ENCODE measurements at regions not wholly inside any gene's neighbourhood (a gene's known extent, or its start where the extent isn't known, plus 50 kb on each side); places are given as distances from the start of the nearest gene placed in this dataset.

- Histone ChIP-seq H3K9me3 (replicated peaks; ENCODE audit: low read length) (no peaks in the 10 kb centered on the region), H3K4me2 (ENCODE audit: low read length) (peak overlapping the region; percentile 35), H3K36me3 (ENCODE audit: insufficient read depth, low read length) (no peaks in the 10 kb centered on the region), H3K27me3 (ENCODE audit: control insufficient read depth, insufficient read depth, low read length) (peaks cover 7% of the 10 kb centered on the region), H3K4me3 (ENCODE audit: low read length) (no peak overlapping the region), H3K4me1 (ENCODE audit: control insufficient read depth, insufficient read depth, low read length) (no peaks in the 10 kb centered on the region), H3K9ac (ENCODE audit: low read depth, low read length) (no peak overlapping the region)
Observed at GRCh38 chr10:118459642-118460193, 117.6 kb upstream of the FAM204A start.

GRCh38 chr10:118458957-118459641 lies 117.0 kb upstream of the FAM204A start:
- peak overlapping the region; percentile 35 for H3K4me2 ChIP-seq (ENCODE audit: low read length)
- no peak overlapping the region for H3K4me3 ChIP-seq (ENCODE audit: low read length)
- no peaks in the 10 kb centered on the region for H3K9me3 ChIP-seq (replicated peaks; ENCODE audit: low read length)
- no peaks in the 10 kb centered on the region for H3K4me1 ChIP-seq (ENCODE audit: control insufficient read depth, insufficient read depth, low read length)
- H3K9ac ChIP-seq (ENCODE audit: low read depth, low read length): no peak overlapping the region
- peaks cover 7% of the 10 kb centered on the region for H3K27me3 ChIP-seq (ENCODE audit: control insufficient read depth, insufficient read depth, low read length)
- no peaks in the 10 kb centered on the region for H3K36me3 ChIP-seq (ENCODE audit: insufficient read depth, low read length)

- Histone ChIP-seq H3K9ac (ENCODE audit: low read depth, low read length) (no peak overlapping the region), H3K4me1 (ENCODE audit: control insufficient read depth, insufficient read depth, low read length) (no peaks in the 10 kb centered on the region), H3K27me3 (ENCODE audit: control insufficient read depth, insufficient read depth, low read length) (peaks cover 7% of the 10 kb centered on the region), H3K36me3 (ENCODE audit: insufficient read depth, low read length) (no peaks in the 10 kb centered on the region), H3K9me3 (replicated peaks; ENCODE audit: low read length) (no peaks in the 10 kb centered on the region), H3K4me3 (ENCODE audit: low read length) (no peak overlapping the region), H3K4me2 (ENCODE audit: low read length) (no peak overlapping the region)
Observed at GRCh38 chr10:118457824-118458428, 115.8 kb upstream of the FAM204A start.

GRCh38 chr10:118455181-118455695 lies 113.1 kb upstream of the FAM204A start:
- Histone ChIP-seq H3K4me1 (ENCODE audit: control insufficient read depth, insufficient read depth, low read length) (no peaks in the 10 kb centered on the region), H3K9me3 (replicated peaks; ENCODE audit: low read length) (no peaks in the 10 kb centered on the region), H3K36me3 (ENCODE audit: insufficient read depth, low read length) (no peaks in the 10 kb centered on the region), H3K27me3 (ENCODE audit: control insufficient read depth, insufficient read depth, low read length) (no peaks in the 10 kb centered on the region), H3K4me2 (ENCODE audit: low read length) (no peak overlapping the region), H3K9ac (ENCODE audit: low read depth, low read length) (no peak overlapping the region), H3K4me3 (ENCODE audit: low read length) (no peak overlapping the region)

GRCh38 chr10:118454211-118454610 lies 112.1 kb upstream of the FAM204A start:
- Histone ChIP-seq H3K27me3 (ENCODE audit: control insufficient read depth, insufficient read depth, low read length) (no peaks in the 10 kb centered on the region), H3K4me2 (ENCODE audit: low read length) (no peak overlapping the region), H3K36me3 (ENCODE audit: insufficient read depth, low read length) (no peaks in the 10 kb centered on the region), H3K9ac (ENCODE audit: low read depth, low read length) (no peak overlapping the region), H3K9me3 (replicated peaks; ENCODE audit: low read length) (no peaks in the 10 kb centered on the region), H3K4me3 (ENCODE audit: low read length) (no peak overlapping the region), H3K4me1 (ENCODE audit: control insufficient read depth, insufficient read depth, low read length) (no peaks in the 10 kb centered on the region)

GRCh38 chr10:118452098-118452497 lies 110.0 kb upstream of the FAM204A start:
- Histone ChIP-seq H3K4me1 (ENCODE audit: control insufficient read depth, insufficient read depth, low read length) (no peaks in the 10 kb centered on the region), H3K36me3 (ENCODE audit: insufficient read depth, low read length) (no peaks in the 10 kb centered on the region)

GRCh38 chr10:118449521-118449920 lies 107.4 kb upstream of the FAM204A start:
- H3K4me2 ChIP-seq (ENCODE audit: low read length): no peak overlapping the region
- H3K9me3 ChIP-seq (replicated peaks; ENCODE audit: low read length): no peaks in the 10 kb centered on the region
- H3K27me3 ChIP-seq (ENCODE audit: control insufficient read depth, insufficient read depth, low read length): peaks cover 14% of the 10 kb centered on the region
- H3K4me1 ChIP-seq (ENCODE audit: control insufficient read depth, insufficient read depth, low read length): no peaks in the 10 kb centered on the region
- no peak overlapping the region for H3K4me3 ChIP-seq (ENCODE audit: low read length)
- no peaks in the 10 kb centered on the region for H3K36me3 ChIP-seq (ENCODE audit: insufficient read depth, low read length)
- H3K9ac ChIP-seq (ENCODE audit: low read depth, low read length): no peak overlapping the region

More at GRCh38 chr10:118452098-118452497, 110.0 kb upstream of the FAM204A start:
- H3K4me3 ChIP-seq (ENCODE audit: low read length): no peak overlapping the region
- peaks cover 14% of the 10 kb centered on the region for H3K27me3 ChIP-seq (ENCODE audit: control insufficient read depth, insufficient read depth, low read length)
- H3K9ac ChIP-seq (ENCODE audit: low read depth, low read length): no peak overlapping the region
- no peaks in the 10 kb centered on the region for H3K9me3 ChIP-seq (replicated peaks; ENCODE audit: low read length)
- no peak overlapping the region for H3K4me2 ChIP-seq (ENCODE audit: low read length)

GRCh38 chr10:118448744-118449143 lies 106.6 kb upstream of the FAM204A start:
- Histone ChIP-seq H3K9me3 (replicated peaks; ENCODE audit: low read length) (no peaks in the 10 kb centered on the region), H3K9ac (ENCODE audit: low read depth, low read length) (no peak overlapping the region), H3K4me1 (ENCODE audit: control insufficient read depth, insufficient read depth, low read length) (no peaks in the 10 kb centered on the region), H3K4me3 (ENCODE audit: low read length) (no peak overlapping the region), H3K27me3 (ENCODE audit: control insufficient read depth, insufficient read depth, low read length) (peaks cover 14% of the 10 kb centered on the region), H3K36me3 (ENCODE audit: insufficient read depth, low read length) (no peaks in the 10 kb centered on the region), H3K4me2 (ENCODE audit: low read length) (no peak overlapping the region)

GRCh38 chr10:118447478-118448270 lies 105.5 kb upstream of the FAM204A start:
- Histone ChIP-seq H3K9me3 (replicated peaks; ENCODE audit: low read length) (no peaks in the 10 kb centered on the region), H3K9ac (ENCODE audit: low read depth, low read length) (no peak overlapping the region), H3K4me3 (ENCODE audit: low read length) (no peak overlapping the region), H3K4me1 (ENCODE audit: control insufficient read depth, insufficient read depth, low read length) (no peaks in the 10 kb centered on the region), H3K36me3 (ENCODE audit: insufficient read depth, low read length) (no peaks in the 10 kb centered on the region), H3K27me3 (ENCODE audit: control insufficient read depth, insufficient read depth, low read length) (peaks cover 14% of the 10 kb centered on the region), H3K4me2 (ENCODE audit: low read length) (peak overlapping the region; percentile 23)

GRCh38 chr10:118445535-118445934 lies 103.4 kb upstream of the FAM204A start:
- H3K4me3 ChIP-seq (ENCODE audit: low read length): no peak overlapping the region
- no peak overlapping the region for H3K4me2 ChIP-seq (ENCODE audit: low read length)
- H3K27me3 ChIP-seq (ENCODE audit: control insufficient read depth, insufficient read depth, low read length): peaks cover 14% of the 10 kb centered on the region

GRCh38 chr10:118444069-118444468 lies 101.9 kb upstream of the FAM204A start:
- Histone ChIP-seq H3K27me3 (ENCODE audit: control insufficient read depth, insufficient read depth, low read length) (peaks cover 14% of the 10 kb centered on the region), H3K4me3 (ENCODE audit: low read length) (no peak overlapping the region), H3K4me1 (ENCODE audit: control insufficient read depth, insufficient read depth, low read length) (no peaks in the 10 kb centered on the region), H3K9me3 (replicated peaks; ENCODE audit: low read length) (no peaks in the 10 kb centered on the region), H3K36me3 (ENCODE audit: insufficient read depth, low read length) (no peaks in the 10 kb centered on the region), H3K9ac (ENCODE audit: low read depth, low read length) (no peak overlapping the region), H3K4me2 (ENCODE audit: low read length) (no peak overlapping the region)

More at GRCh38 chr10:118445535-118445934, 103.4 kb upstream of the FAM204A start:
- no peaks in the 10 kb centered on the region for H3K36me3 ChIP-seq (ENCODE audit: insufficient read depth, low read length)
- no peaks in the 10 kb centered on the region for H3K9me3 ChIP-seq (replicated peaks; ENCODE audit: low read length)
- H3K9ac ChIP-seq (ENCODE audit: low read depth, low read length): no peak overlapping the region
- no peaks in the 10 kb centered on the region for H3K4me1 ChIP-seq (ENCODE audit: control insufficient read depth, insufficient read depth, low read length)
